GM18861 (cell line): ENCODE measurements at regions not wholly inside any gene's neighbourhood (a gene's known extent, or its start where the extent isn't known, plus 50 kb on each side); places are given as distances from the start of the nearest gene placed in this dataset.

ENCODE experiments used
- ATAC-seq: cut with Tn5 transposase; IDR thresholded peaks from one replicate; pipeline ENCODE4 v1.9.1; 2021; ENCODE audit not compliant: unreplicated experiment

GRCh38 chr3:164179110-164179774 is 899.1 kb downstream of the SI start:
- no peak for ATAC-seq

GRCh38 chr3:164174059-164174458 is 904.2 kb downstream of the SI start:
- ATAC-seq, result no peak

GRCh38 chr3:164155400-164155799 is 922.9 kb downstream of the SI start:
- no peak for ATAC-seq

GRCh38 chr3:164144824-164145223 is 933.5 kb downstream of the SI start:
- ATAC-seq, result no peak

- ATAC-seq, result no peak
Observed at GRCh38 chr3:164132878-164133277, 945.4 kb downstream of the SI start.

- ATAC-seq, result no peak
Observed at GRCh38 chr3:164113371-164114332, 964.6 kb downstream of the SI start.

GRCh38 chr3:164096352-164096751 is 981.9 kb downstream of the SI start:
- no peak for ATAC-seq

GRCh38 chr3:164095949-164096348 is 982.3 kb downstream of the SI start:
- no peak for ATAC-seq

GRCh38 chr3:164095279-164095678 is 983.0 kb downstream of the SI start:
- no peak for ATAC-seq

- ATAC-seq, result no peak
Observed at GRCh38 chr3:164094546-164094945, 983.8 kb downstream of the SI start.

- ATAC-seq, result no peak
Observed at GRCh38 chr3:164080208-164080607, 998.1 kb downstream of the SI start.

- ATAC-seq, result no peak
Observed at GRCh38 chr3:164064298-164064697, 1014.0 kb downstream of the SI start.

- ATAC-seq, result no peak
Observed at GRCh38 chr3:164060923-164061322, 1017.4 kb downstream of the SI start.

GRCh38 chr3:164049847-164050246 is 1028.4 kb downstream of the SI start:
- no peak for ATAC-seq

- no peak for ATAC-seq
Observed at GRCh38 chr3:164048451-164048850, 1029.8 kb downstream of the SI start.

- no peak for ATAC-seq
Observed at GRCh38 chr3:164040991-164041390, 1037.3 kb downstream of the SI start.

GRCh38 chr3:164030194-164030593 is 1048.1 kb downstream of the SI start:
- ATAC-seq, result no peak

GRCh38 chr3:164024786-164025185 is 1053.5 kb downstream of the SI start:
- ATAC-seq, result no peak

- no peak for ATAC-seq
Observed at GRCh38 chr3:164023480-164023879, 1054.8 kb downstream of the SI start.

GRCh38 chr3:164018500-164018899 is 1059.8 kb downstream of the SI start:
- no peak for ATAC-seq

GRCh38 chr3:164007765-164008164 is 1070.5 kb downstream of the SI start:
- ATAC-seq, result no peak

GRCh38 chr3:164004205-164004604 is 1074.1 kb downstream of the SI start:
- ATAC-seq, result no peak
